GM12874 (cell line): ENCODE measurements at regions not wholly inside any gene's neighbourhood (a gene's known extent, or its start where the extent isn't known, plus 50 kb on each side); places are given as distances from the start of the nearest gene placed in this dataset.

Source experiments
- CTCF ChIP-seq: IDR thresholded peaks from 2 replicates; pipeline ENCODE4 v1.5.1; 2011; ENCODE audit warnings: low read depth, mild to moderate bottlenecking, control low read depth, low read length, moderate library complexity; ENCODE audit not compliant: insufficient read depth

DNA sequence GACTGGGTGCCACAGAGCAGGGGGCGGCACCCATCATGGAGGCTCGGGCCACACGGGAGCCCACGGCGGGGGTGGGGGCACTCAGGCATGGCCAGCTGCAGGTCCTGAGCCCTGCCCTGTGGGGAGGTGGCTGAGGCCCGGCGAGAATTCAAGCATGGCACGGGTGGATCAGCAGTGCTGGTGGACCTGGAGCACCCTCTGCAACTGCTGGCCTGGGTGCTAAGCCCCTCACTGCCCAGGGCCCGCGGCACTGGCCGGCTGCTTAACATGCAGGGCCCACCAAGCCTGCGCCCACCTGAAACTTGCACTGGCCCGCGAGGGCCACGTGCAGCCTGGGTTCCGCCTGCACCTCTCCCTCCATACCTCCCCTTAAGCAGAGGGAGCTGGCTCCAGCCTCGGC lies 258.6 kb downstream of the CENPC start:
- TF ChIP-seq CTCF = no peak

DNA sequence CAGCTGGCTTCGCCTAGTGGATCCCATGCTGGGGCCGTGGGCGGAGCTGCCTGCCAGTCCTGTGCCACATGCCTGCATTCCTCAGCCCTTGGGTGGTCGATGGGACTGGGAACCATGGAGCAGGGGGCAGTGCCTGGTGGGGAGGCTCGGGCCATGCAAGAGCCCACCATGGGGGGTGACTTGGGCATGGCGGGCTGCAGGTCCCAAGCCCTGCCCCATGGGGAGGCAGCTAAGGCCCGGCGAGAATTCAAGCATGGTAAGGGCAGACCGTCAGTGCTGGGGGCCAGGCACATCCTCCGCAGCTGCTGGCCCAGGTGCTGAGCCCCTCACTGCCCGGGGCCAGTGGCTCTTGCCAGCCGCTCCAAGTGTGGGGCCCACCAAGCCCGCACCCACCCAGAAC lies 262.6 kb downstream of the CENPC start:
- TF ChIP-seq CTCF = no peak

DNA sequence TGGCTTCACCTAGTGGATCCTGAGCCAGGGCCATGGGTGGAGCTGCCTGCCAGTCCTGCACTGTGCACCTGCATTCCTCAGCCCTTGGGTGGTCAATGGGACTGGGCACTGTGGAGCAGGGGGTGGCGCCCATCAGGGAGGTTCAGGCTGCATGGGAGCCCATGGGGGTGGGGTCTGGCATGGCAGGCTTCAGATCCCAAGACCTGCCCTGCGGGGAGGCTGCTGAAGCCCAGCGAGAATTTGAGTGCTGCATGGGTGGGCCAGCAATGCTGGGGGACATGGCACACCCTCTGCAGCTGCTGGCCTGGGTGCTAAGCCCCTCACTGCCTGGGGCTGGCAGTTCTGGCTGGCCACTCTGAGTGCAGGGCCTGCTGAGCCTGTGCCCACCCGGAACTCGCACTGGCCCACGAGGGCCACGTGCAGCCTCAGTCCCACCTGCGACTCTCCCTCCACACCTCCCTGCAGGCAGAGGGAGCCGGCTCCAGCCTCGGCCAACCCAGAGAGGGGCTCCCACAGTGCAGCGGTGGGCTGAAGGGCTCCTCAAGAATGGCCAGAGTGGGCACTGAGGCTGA lies 270.0 kb downstream of the CENPC start:
- TF ChIP-seq CTCF = no peak

DNA sequence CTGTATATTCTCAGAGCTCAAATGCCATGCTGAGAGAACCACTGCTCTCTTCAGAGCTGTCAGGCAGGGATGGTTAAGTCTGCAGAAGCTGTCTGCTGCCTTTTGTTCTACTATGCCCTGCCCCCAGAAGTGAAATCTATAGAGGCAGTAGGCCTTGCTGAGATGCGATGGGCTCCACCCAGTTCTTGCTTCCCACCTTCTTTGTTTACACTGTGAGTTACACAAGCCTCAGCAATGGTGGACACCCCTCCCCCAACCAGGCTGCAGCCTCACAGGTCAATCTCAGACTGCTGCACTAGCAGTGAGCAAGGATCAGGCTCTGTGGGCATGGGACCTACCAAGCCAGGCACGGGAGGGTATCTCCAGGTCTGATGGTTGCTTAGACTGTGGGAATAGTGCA lies 271.6 kb downstream of the CENPC start:
- TF ChIP-seq CTCF = no peak

GRCh38 chr4:67261971-67262370 lies 283.3 kb downstream of the CENPC start:
- TF ChIP-seq CTCF = no peak

- no peak for TF ChIP-seq CTCF
Observed at GRCh38 chr4:67256388-67257043, 288.8 kb downstream of the CENPC start.

DNA sequence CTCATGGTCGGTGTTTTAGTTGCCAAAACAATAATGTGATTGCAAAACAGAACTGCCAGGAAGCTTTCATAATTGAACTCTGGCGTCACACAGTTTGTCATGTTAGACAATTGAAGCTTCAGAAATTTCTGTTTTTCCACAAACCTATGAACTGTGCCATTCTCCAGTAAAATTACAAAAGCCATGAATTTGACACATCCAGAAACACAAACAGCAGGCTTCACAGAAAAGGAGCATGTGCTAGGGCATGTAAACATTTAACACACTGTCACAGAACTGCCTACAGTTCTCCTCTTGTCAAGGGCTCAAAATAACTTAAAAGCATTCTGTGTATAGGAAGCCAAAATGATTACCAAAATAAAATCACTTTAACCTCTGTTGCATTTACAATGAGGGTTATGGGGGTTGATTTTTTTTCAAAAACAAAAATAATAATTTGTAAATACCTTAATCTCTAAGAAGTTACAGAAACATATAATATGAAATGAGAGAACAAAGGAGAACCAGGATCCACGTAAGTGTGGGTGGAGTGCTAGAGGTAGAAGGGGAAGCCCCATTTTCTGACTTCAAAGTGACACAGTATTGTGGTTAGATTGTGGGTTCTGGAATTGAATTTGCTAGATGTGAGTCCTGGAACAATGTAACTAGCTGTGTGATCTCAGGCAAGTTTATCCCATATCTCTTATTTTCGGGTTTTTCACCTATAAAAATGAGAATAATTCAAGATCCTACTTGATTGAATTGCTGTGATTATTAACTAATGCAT lies 295.0 kb downstream of the CENPC start:
- no peak for TF ChIP-seq CTCF
